BJ (cell line): ENCODE measurements at regions not wholly inside any gene's neighbourhood (a gene's known extent, or its start where the extent isn't known, plus 50 kb on each side); places are given as distances from the start of the nearest gene placed in this dataset.

Source experiments
- CTCF ChIA-PET: fragments of 350-600 bp; formaldehyde crosslinking; extraction: SDS; loops from one replicate; lab custom pipeline; 2021; ENCODE audit warnings: antibody characterized with exemption, inconsistent platforms; lab: Yijun Ruan, JAX
- POLR2A ChIA-PET: fragments of 300-600 bp; sonication (Branson Sonifier 250); formaldehyde crosslinking; extraction: SDS; loops from one replicate; lab custom pipeline; 2021; ENCODE audit warnings: antibody characterized with exemption; lab: Charles Lee
- DNase-seq: peaks from one replicate; pipeline ENCODE4 v3.0.0-alpha.2; 2011; ENCODE audit warnings: low read depth
- H3K27me3 ChIP-seq: 2 replicates; pipeline ENCODE4 v1.6.0; 2011; ENCODE audit warnings: low read length; ENCODE audit not compliant: control insufficient read depth, insufficient read depth
- H3K36me3 ChIP-seq: 2 replicates; pipeline ENCODE4 v1.5.1; 2011; ENCODE audit warnings: low read length; ENCODE audit not compliant: control insufficient read depth, insufficient read depth
- H3K4me3 ChIP-seq: 2 replicates; pipeline ENCODE4 v1.5.1; 2011; ENCODE audit warnings: low read depth, mild to moderate bottlenecking, control low read depth, low read length
- CTCF ChIP-seq: IDR thresholded peaks from 2 replicates; pipeline ENCODE4 v1.5.1; 2011; ENCODE audit warnings: low read depth, mild to moderate bottlenecking, control low read depth, inconsistent platforms, low read length, moderate library complexity; ENCODE audit not compliant: insufficient read depth

DNA sequence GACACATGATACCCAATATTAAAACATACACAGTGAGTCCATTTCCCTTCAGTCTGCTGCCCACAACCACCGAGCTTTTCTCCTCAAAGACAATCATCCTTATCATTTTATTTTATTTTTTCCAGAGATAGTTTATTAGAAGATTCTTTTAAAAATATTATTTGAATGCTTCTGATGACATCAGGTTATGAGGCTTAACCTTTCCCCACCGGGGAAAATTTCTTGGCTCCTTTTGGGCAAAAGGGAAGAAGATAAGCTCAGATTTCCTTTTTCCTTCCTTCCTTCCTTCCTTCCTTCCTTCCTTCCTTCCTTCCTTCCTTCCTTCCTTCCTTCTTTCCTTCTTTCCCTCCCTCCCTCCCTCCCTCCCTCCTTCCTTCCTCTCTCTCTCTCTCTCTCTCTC, 149.5 kb upstream of the CITED2 start:
- no peak for TF ChIP-seq CTCF
- H3K4me3 ChIP-seq, result no peak overlapping the region
- no peaks in the 10 kb centered on the region for H3K36me3 ChIP-seq
- H3K27me3 ChIP-seq, result no peaks in the 10 kb centered on the region
- ChIA-PET POLR2A (no interaction called here), CTCF (interaction anchor here (0.6 kb wide), 1 partner anchor 23 kb away, joined by 3 read pairs; no protein-coding TSS in a partner anchor)
- no peak for DNase-seq

DNA sequence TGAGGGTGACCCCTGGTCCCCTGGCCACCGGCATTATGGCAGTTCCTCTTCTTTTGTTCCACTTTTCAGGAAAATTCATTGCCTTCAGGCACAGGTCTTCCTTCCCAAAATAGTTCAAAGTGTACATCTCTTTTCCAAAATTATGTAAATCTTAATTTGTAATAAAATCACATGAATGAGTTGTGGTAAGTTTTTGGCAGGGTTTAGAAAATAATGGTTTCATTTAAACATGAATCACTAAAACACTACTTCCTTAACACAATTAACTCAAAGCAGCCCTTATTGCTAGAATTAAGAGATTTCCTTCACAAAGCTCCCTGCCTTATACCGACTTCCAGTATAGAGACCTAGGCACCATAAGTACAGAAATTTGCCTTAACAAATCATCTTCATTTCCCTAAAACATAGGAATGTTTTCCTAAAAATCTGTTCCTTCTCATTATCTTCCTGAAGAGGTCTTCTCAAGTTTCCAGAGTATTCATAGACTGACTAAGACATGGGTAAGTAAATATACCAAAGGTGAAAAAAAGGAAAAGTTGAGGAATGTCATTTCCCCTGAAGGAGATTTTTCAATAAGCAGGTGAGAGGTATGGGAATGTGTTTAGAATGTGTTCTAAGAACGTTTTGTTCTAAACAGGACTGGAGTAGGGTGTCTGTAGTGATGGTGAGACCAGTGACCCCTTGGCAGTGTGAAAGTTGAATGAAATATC, 148.2 kb upstream of the CITED2 start:
- no peak overlapping the region for H3K4me3 ChIP-seq
- ChIA-PET CTCF (interaction anchor here (1.0 kb wide), 1 partner anchor 9 kb away, joined by 3 read pairs; no protein-coding TSS in a partner anchor), POLR2A (interaction anchor here (0.5 to 0.7 kb wide), 2 partner anchors 120 to 229 kb away, joined by 3 to 5 read pairs; no protein-coding TSS in a partner anchor)
- no peaks in the 10 kb centered on the region for H3K36me3 ChIP-seq
- no peaks in the 10 kb centered on the region for H3K27me3 ChIP-seq
- no peak for TF ChIP-seq CTCF
- no peak for DNase-seq

DNA sequence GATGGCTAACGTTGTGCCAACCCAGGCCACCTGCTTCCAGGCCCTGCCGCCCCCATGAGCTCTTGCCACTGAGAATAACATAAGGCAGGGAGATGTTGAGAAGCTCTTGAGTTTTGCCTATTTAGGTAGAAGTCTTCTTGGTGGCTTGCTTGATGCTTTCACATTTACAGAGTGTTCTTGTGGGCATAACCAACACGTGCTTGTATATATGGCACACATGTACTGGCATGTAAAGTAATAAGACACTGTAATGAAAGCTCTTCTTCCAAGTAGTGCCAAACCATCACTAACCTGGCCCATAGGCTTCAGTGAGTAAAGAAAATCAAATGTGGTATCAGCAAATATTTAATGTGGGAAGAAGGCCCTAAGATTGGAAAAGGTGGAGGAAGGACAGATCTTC, 146.9 kb upstream of the CITED2 start:
- H3K27me3 ChIP-seq, result no peaks in the 10 kb centered on the region
- no peaks in the 10 kb centered on the region for H3K36me3 ChIP-seq
- no peak for TF ChIP-seq CTCF
- H3K4me3 ChIP-seq, result no peak overlapping the region
- DNase-seq, result no peak
- ChIA-PET POLR2A (no interaction called here), CTCF (no interaction called here)

DNA sequence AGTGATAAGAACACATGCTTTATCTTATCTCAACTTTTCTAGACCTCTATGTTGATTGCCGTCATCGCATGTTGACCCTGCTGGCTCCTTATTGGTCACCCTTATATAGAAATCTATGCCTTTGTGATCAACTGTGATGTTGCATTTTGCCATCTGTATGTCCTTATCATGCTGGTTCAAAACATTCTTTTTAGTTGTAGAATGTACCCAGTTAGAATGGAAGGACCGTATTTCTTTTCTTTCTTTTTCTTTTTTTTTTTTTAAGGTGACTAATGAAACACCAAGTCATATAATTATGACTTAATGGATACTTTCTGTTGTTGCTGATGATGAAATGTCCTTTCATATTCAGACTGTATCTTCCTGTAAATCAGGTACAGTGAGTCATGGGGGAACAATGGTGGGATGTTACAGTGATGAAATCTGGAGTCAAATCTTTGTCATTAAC, 145.9 kb upstream of the CITED2 start:
- Histone ChIP-seq H3K27me3 (no peaks in the 10 kb centered on the region), H3K36me3 (no peaks in the 10 kb centered on the region), H3K4me3 (no peak overlapping the region)
- CTCF ChIA-PET, result no interaction called here
- TF ChIP-seq CTCF, result no peak
- POLR2A ChIA-PET, result interaction anchor here (1.2 kb wide), 1 partner anchor 146 kb away, joined by 4 read pairs; the partner anchor contains the start of gene CITED2
- no peak for DNase-seq

GRCh38 chr6:139519571-139520031, 145.2 kb upstream of the CITED2 start:
- no peak for TF ChIP-seq CTCF
- Histone ChIP-seq H3K27me3 (no peaks in the 10 kb centered on the region), H3K36me3 (no peaks in the 10 kb centered on the region), H3K4me3 (no peak overlapping the region)
- peak; percentile 77 for DNase-seq
- ChIA-PET POLR2A (interaction anchor here (1.0 to 1.2 kb wide), 2 partner anchors 145 to 150 kb away, joined by 4 to 5 read pairs; partner anchors contain the start of gene CITED2), CTCF (no interaction called here)
